Endothelial cell of umbilical vein (primary cell): ENCODE measurements at regions not wholly inside any gene's neighbourhood (a gene's known extent, or its start where the extent isn't known, plus 50 kb on each side); places are given as distances from the start of the nearest gene placed in this dataset.

Experiments
- BruUV-seq: library from RNA; stranded (reverse); fragments of 400-500 nt; replicated peaks from 2 replicates; lab custom pipeline; 2021; lab: Mats Ljungman, UMichigan
- CTCF ChIA-PET: fragments of 300-600, 350-600 bp; sonication (Branson Sonifier 250); formaldehyde crosslinking; loops from one replicate; lab custom pipeline; 2021; ENCODE audit warnings: antibody characterized with exemption, inconsistent platforms; lab: Charles Lee
- POLR2A ChIA-PET: fragments of 300-600, 350-600 bp; sonication (Branson Sonifier 250); formaldehyde crosslinking; loops from one replicate; lab custom pipeline; 2021; ENCODE audit warnings: antibody characterized with exemption, inconsistent platforms; lab: Charles Lee
- DNase-seq: peaks from one replicate; pipeline ENCODE4 v3.0.0-alpha.2; 2011; ENCODE audit warnings: low read depth, low spot score
- FAIRE-seq: peaks from 2 replicates; lab custom pipeline; 2011; peaks lifted over from hg19 to GRCh38; lab: Jason Lieb, UNC
- H2AFZ ChIP-seq: 2 replicates; pipeline ENCODE4 v1.6.0; 2012; ENCODE audit warnings: low read depth, low read length, control low read depth, inconsistent platforms
- H3K27ac ChIP-seq: 2 replicates; pipeline ENCODE4 v1.5.1; 2011; ENCODE audit warnings: low read depth, mild to moderate bottlenecking, control low read depth, low read length, moderate library complexity; ENCODE audit not compliant: insufficient read depth
- H3K27me3 ChIP-seq, 2 experiments: 2 replicates each; pipeline versions ENCODE4 v1.6.0 to v1.6.1; 2011; ENCODE audit warnings: low read length in 2 of 2, mixed read lengths in 1 of 2; ENCODE audit not compliant: control insufficient read depth in 2 of 2, insufficient read depth in 2 of 2
- H3K36me3 ChIP-seq, 2 experiments: 2 replicates in 1 of 2; 3 replicates in 1 of 2; pipeline ENCODE4 v1.5.1; 2011; ENCODE audit warnings: low read length in 2 of 2, mild to moderate bottlenecking in 1 of 2, moderate library complexity in 1 of 2; ENCODE audit not compliant: control insufficient read depth in 2 of 2, insufficient read depth in 2 of 2; ENCODE audit errors: extremely low read depth in 1 of 2
- H3K4me1 ChIP-seq: 3 replicates; pipeline ENCODE4 v1.5.1; 2011; ENCODE audit warnings: mild to moderate bottlenecking, low read length; ENCODE audit not compliant: control insufficient read depth, insufficient read depth; ENCODE audit errors: extremely low read depth
- H3K4me2 ChIP-seq: 2 replicates; pipeline ENCODE4 v1.6.1; 2011; ENCODE audit warnings: low read length, control low read depth, mixed read lengths; ENCODE audit not compliant: insufficient read depth
- H3K4me3 ChIP-seq, 3 experiments: fragments of 200-600 bp in 1 of 3; sonication (generic), shearing (Covaris generic) in 1 of 3; replicated peaks in 1 of 3; 2 replicates each; pipeline ENCODE4 v1.5.1; 2011 to 2016; ENCODE audit warnings: control low read depth in 3 of 3, low read length in 3 of 3, mild to moderate bottlenecking in 2 of 3, inconsistent platforms in 1 of 3, low read depth in 1 of 3, moderate library complexity in 1 of 3; ENCODE audit not compliant: insufficient read depth in 1 of 3
- H3K79me2 ChIP-seq: 2 replicates; pipeline ENCODE4 v1.6.0; 2012; ENCODE audit warnings: low read length, inconsistent platforms; ENCODE audit not compliant: control insufficient read depth, insufficient read depth
- H3K9ac ChIP-seq: replicated peaks from 2 replicates; pipeline ENCODE3; 2011; ENCODE audit warnings: low read length, control low read depth; ENCODE audit not compliant: insufficient read depth; ENCODE audit errors: extremely low read depth
- H3K9me1 ChIP-seq: replicated peaks from 3 replicates; pipeline ENCODE4 v1.6.0; 2011; ENCODE audit warnings: mild to moderate bottlenecking, low read length; ENCODE audit not compliant: control insufficient read depth, insufficient read depth; ENCODE audit errors: extremely low read depth
- H3K9me3 ChIP-seq: replicated peaks from 2 replicates; pipeline ENCODE4 v1.5.1; 2012; ENCODE audit warnings: low read length, inconsistent platforms; ENCODE audit not compliant: control insufficient read depth, insufficient read depth
- H4K20me1 ChIP-seq: replicated peaks from 2 replicates; pipeline ENCODE3; 2011; ENCODE audit warnings: mild to moderate bottlenecking, low read length; ENCODE audit not compliant: control insufficient read depth, insufficient read depth; ENCODE audit errors: extremely low read depth
- CTCF ChIP-seq, 2 donors: IDR thresholded peaks; 1 replicate in 1 of 2; 2 replicates in 1 of 2; pipeline ENCODE4 v1.5.1; 2011; ENCODE audit warnings: low read length in 2 of 2, mild to moderate bottlenecking in 2 of 2, moderate library complexity in 2 of 2, control low read depth in 1 of 2, inconsistent platforms in 1 of 2, low read depth in 1 of 2; ENCODE audit not compliant: insufficient read depth in 1 of 2; ENCODE audit errors: extremely low read depth in 1 of 2
- EZH2 ChIP-seq: IDR thresholded peaks from 2 replicates; pipeline ENCODE4 v1.6.1; 2012; ENCODE audit warnings: borderline replicate concordance, low read depth, mild to moderate bottlenecking, moderate library complexity, low read length, inconsistent platforms; ENCODE audit not compliant: severe bottlenecking
- FOS ChIP-seq: IDR thresholded peaks from 2 replicates; pipeline ENCODE4 v1.6.1; 2011; ENCODE audit warnings: mild to moderate bottlenecking, low read length, moderate library complexity, borderline replicate concordance; ENCODE audit not compliant: insufficient read depth
- GATA2 ChIP-seq: IDR thresholded peaks from 2 replicates; pipeline ENCODE4 v1.7.0; 2011; ENCODE audit warnings: low read depth, mild to moderate bottlenecking, moderate library complexity, mixed read lengths, low read length; ENCODE audit not compliant: insufficient read length, insufficient read depth
- JUN ChIP-seq: IDR thresholded peaks from 2 replicates; pipeline ENCODE4 v1.6.1; 2011; ENCODE audit warnings: borderline replicate concordance, low read depth; ENCODE audit not compliant: insufficient read length, insufficient read depth
- MAX ChIP-seq: IDR thresholded peaks from 2 replicates; pipeline ENCODE4 v1.6.1; 2011; ENCODE audit not compliant: insufficient read depth, insufficient read length
- MYC ChIP-seq: IDR thresholded peaks from one replicate; pipeline ENCODE4 v1.6.1; 2011; ENCODE audit warnings: mild to moderate bottlenecking, low read depth, low read length
- POLR2A ChIP-seq: IDR thresholded peaks from 2 replicates; pipeline ENCODE4 v1.6.1; 2012; ENCODE audit warnings: low read depth, mild to moderate bottlenecking, control low read depth, low read length
- POLR2AphosphoS5 ChIP-seq: IDR thresholded peaks from 2 replicates; pipeline ENCODE4 v1.6.1; 2012; ENCODE audit warnings: low read depth, mild to moderate bottlenecking, control low read depth, low read length, moderate library complexity; ENCODE audit not compliant: insufficient read depth
- dilution Hi-C: fragments of 300-500 bp; cut with MboI; formaldehyde crosslinking; loops from one replicate; pipeline ENCODE4 v1.15.0; 2019; ENCODE audit warnings: low sequenced_read_pairs; ENCODE audit not compliant: extremely low pct_ligation_motif_present
- intact Hi-C: fragments of 100-400 bp; cut with micrococcal nuclease; formaldehyde crosslinking; loops from one replicate; pipeline ENCODE4 v1.10.0; 2022

- no peaks in the 10 kb centered on the region for H3K36me3 ChIP-seq
These were observed 738.7 kb downstream of the MCTP2 start for GRCh38 chr15:94970096-94970495.

GRCh38 chr15:94970802-94971201 lies 739.4 kb downstream of the MCTP2 start:
- Histone ChIP-seq H3K79me2 (no peaks in the 10 kb centered on the region), H3K4me1 (peaks cover 7% of the 10 kb centered on the region), H3K9me3 (no peaks in the 10 kb centered on the region), H3K27ac (no peak overlapping the region), H3K4me3 (no peak overlapping the region), H3K9ac (no peak overlapping the region), H4K20me1 (no peaks in the 10 kb centered on the region), H2AFZ (no peak overlapping the region), H3K27me3 (no peaks in the 10 kb centered on the region), H3K4me2 (no peak overlapping the region), H3K9me1 (no peaks in the 10 kb centered on the region), H3K36me3 (no peaks in the 10 kb centered on the region)
- DNase-seq: no peak
- POLR2A ChIA-PET: no interaction called here
- FAIRE-seq: no peak
- dilution Hi-C loops (no loop called here), intact Hi-C loops (no loop called here)
- TF ChIP-seq GATA2 (no peak), FOS (no peak), POLR2AphosphoS5 (no peak), EZH2 (no peak), POLR2A (no peak), JUN (no peak), CTCF (IDR thresholded peaks at IDR 0.05; ENCODE audit: extremely low read depth in 1 of 2, insufficient read depth in 1 of 2, low read depth in 1 of 2, low read length in 2 of 2) (no peak), MYC (no peak), MAX (no peak)
- BruUV-seq: no TSS peak
- CTCF ChIA-PET: no interaction called here

More at GRCh38 chr15:94970096-94970495, 738.7 kb downstream of the MCTP2 start:
- Histone ChIP-seq H3K27ac (no peak overlapping the region), H3K4me2 (no peak overlapping the region), H3K4me3 (no peak overlapping the region), H3K9me3 (no peaks in the 10 kb centered on the region), H2AFZ (no peak overlapping the region), H3K27me3 (no peaks in the 10 kb centered on the region), H3K9ac (no peak overlapping the region), H4K20me1 (no peaks in the 10 kb centered on the region), H3K9me1 (no peaks in the 10 kb centered on the region), H3K79me2 (no peaks in the 10 kb centered on the region), H3K4me1 (peaks cover 14% of the 10 kb centered on the region)
- intact Hi-C loops: no loop called here
- ChIA-PET CTCF (no interaction called here), POLR2A (no interaction called here)
- TF ChIP-seq POLR2AphosphoS5 (no peak), FOS (no peak)
- no TSS peak for BruUV-seq
- FAIRE-seq: no peak
- DNase-seq: no peak
- dilution Hi-C loops: no loop called here
